Natural killer cell (primary cell): ENCODE measurements at regions not wholly inside any gene's neighbourhood (a gene's known extent, or its start where the extent isn't known, plus 50 kb on each side); places are given as distances from the start of the nearest gene placed in this dataset.
"Not testable (repeated sequence)": the region's sequence is repeated elsewhere in the genome, so short reads cannot be mapped to it uniquely, and the experiment has no call there.

Experiments
- ATAC-seq, 3 donors: fragments of 150-1000 bp in 2 of 3; fragments of 200-7000 bp in 1 of 3; cut with Tn5 transposase; 1 replicate in 1 of 3; 2 replicates in 2 of 3; pipeline ENCODE4 v1.10.0; 2021; ENCODE audit warnings: mild to moderate bottlenecking in 2 of 3, moderate library complexity in 2 of 3
- DNase-seq, 2 donors: peaks; one replicate each; pipeline versions ENCODE4 v3.0.0 to v3.0.0-alpha.2; 2013 to 2021; ENCODE audit warnings: mixed read lengths in 1 of 2
- H3K27ac ChIP-seq: one replicate; pipeline ENCODE4 v1.5.1; 2013; ENCODE audit warnings: mild to moderate bottlenecking, low read length
- H3K27me3 ChIP-seq: one replicate; pipeline ENCODE4 v1.6.1; 2013; ENCODE audit warnings: low read length; ENCODE audit not compliant: control insufficient read depth, insufficient read depth
- H3K36me3 ChIP-seq: one replicate; pipeline ENCODE4 v1.6.1; 2013; ENCODE audit warnings: low read length; ENCODE audit not compliant: control insufficient read depth, insufficient read depth
- H3K4me1 ChIP-seq: one replicate; pipeline ENCODE4 v1.6.1; 2013; ENCODE audit warnings: low read length; ENCODE audit not compliant: control insufficient read depth, insufficient read depth
- H3K4me3 ChIP-seq: one replicate; pipeline ENCODE4 v1.5.1; 2013; ENCODE audit warnings: low read length
- H3K9me3 ChIP-seq: one replicate; pipeline ENCODE4 v1.6.1; 2013; ENCODE audit warnings: low read length; ENCODE audit not compliant: control insufficient read depth, insufficient read depth
- H3K27ac Mint-ChIP-seq, 2 donors: one replicate each; pipeline ENCODE4 v1.8.0; 2022; ENCODE audit warnings: mild to moderate bottlenecking in 2 of 2, mixed read lengths in 2 of 2, moderate library complexity in 1 of 2
- H3K27me3 Mint-ChIP-seq, 2 donors: one replicate each; pipeline ENCODE4 v1.8.0; 2022; ENCODE audit warnings: low read depth in 2 of 2, mixed read lengths in 2 of 2
- H3K36me3 Mint-ChIP-seq: one replicate; pipeline ENCODE4 v1.8.0; 2022; ENCODE audit warnings: mixed read lengths
- H3K4me1 Mint-ChIP-seq, 2 donors: one replicate each; pipeline ENCODE4 v1.8.0; 2022; ENCODE audit warnings: mixed read lengths in 2 of 2
- H3K4me3 Mint-ChIP-seq: one replicate; pipeline ENCODE4 v1.8.0; 2022; ENCODE audit warnings: mild to moderate bottlenecking, moderate library complexity, mixed read lengths
- H3K9me3 Mint-ChIP-seq, 2 donors: one replicate each; pipeline ENCODE4 v1.8.0; 2022; ENCODE audit warnings: mixed read lengths in 2 of 2
- CTCF ChIP-seq: fragments of 200-600 bp; IDR thresholded peaks from one replicate; pipeline ENCODE4 v1.8.0; 2022; ENCODE audit warnings: antibody characterized with exemption
- WGBS: methylation state at CpG from one replicate; pipeline ENCODE4 v1.1.7; 2013; ENCODE audit warnings: missing lambda C conversion rate; ENCODE audit not compliant: insufficient coverage; 5-methylcytosine and 5-hydroxymethylcytosine counted together
- intact Hi-C: fragments of 100-400 bp; cut with micrococcal nuclease; formaldehyde crosslinking; loops from one replicate; pipeline ENCODE4 v1.14.2; 2022

GRCh38 chr3:165946360-165946759, 109.1 kb upstream of the BCHE start:
- H3K36me3 ChIP-seq = no peaks in the 10 kb centered on the region
- H3K4me1 Mint-ChIP-seq = no peaks in the 10 kb centered on the region
- H3K4me1 ChIP-seq = no peaks in the 10 kb centered on the region
- H3K9me3 Mint-ChIP-seq = peaks cover 2 to 11% of the 10 kb centered on the region in 2 donors
- intact Hi-C loops = no loop called here
- H3K27me3 ChIP-seq = no peaks in the 10 kb centered on the region
- no peak overlapping the region for H3K27ac Mint-ChIP-seq
- no peak overlapping the region for H3K27ac ChIP-seq
- no peak for ATAC-seq
- peaks cover 4% of the 10 kb centered on the region for H3K9me3 ChIP-seq
- H3K36me3 Mint-ChIP-seq = no peaks in the 10 kb centered on the region
- no peak overlapping the region for H3K4me3 Mint-ChIP-seq
- no peak overlapping the region for H3K4me3 ChIP-seq
- TF ChIP-seq CTCF = no peak
- DNase-seq = no peak
- H3K27me3 Mint-ChIP-seq = no peaks in the 10 kb centered on the region

- H3K36me3 Mint-ChIP-seq = no peaks in the 10 kb centered on the region
- WGBS = no CpG with 5 or more reads among the region's 1 CpG
- H3K4me1 Mint-ChIP-seq = no peaks in the 10 kb centered on the region
- Histone ChIP-seq H3K4me3 (no peak overlapping the region), H3K36me3 (no peaks in the 10 kb centered on the region), H3K9me3 (peaks cover under 1% of the 10 kb centered on the region), H3K4me1 (no peaks in the 10 kb centered on the region), H3K27ac (no peak overlapping the region), H3K27me3 (no peaks in the 10 kb centered on the region)
- H3K4me3 Mint-ChIP-seq = no peak overlapping the region
- peaks cover 7 to 15% of the 10 kb centered on the region in 2 donors for H3K9me3 Mint-ChIP-seq
- no peak for DNase-seq
- no peaks in the 10 kb centered on the region for H3K27me3 Mint-ChIP-seq
- ATAC-seq = no peak
- intact Hi-C loops = no loop called here
- no peak for TF ChIP-seq CTCF
- H3K27ac Mint-ChIP-seq = no peak overlapping the region
Measured at GRCh38 chr3:165938986-165939540, 101.8 kb upstream of the BCHE start.

- intact Hi-C loops, H3K4me3 ChIP-seq, H3K4me1 Mint-ChIP-seq, H3K27ac ChIP-seq, H3K4me3 Mint-ChIP-seq, H3K27ac Mint-ChIP-seq, H3K27me3 Mint-ChIP-seq, H3K36me3 Mint-ChIP-seq, H3K4me1 ChIP-seq, H3K36me3 ChIP-seq, H3K9me3 ChIP-seq, H3K27me3 ChIP-seq, DNase-seq, ATAC-seq: not testable (repeated sequence)
- H3K9me3 Mint-ChIP-seq = peaks cover 14 to 24% of the 10 kb centered on the region in 2 donors
- WGBS = no CpG with 5 or more reads among the region's 1 CpG
Measured at GRCh38 chr3:165936081-165936480, 98.9 kb upstream of the BCHE start.

GRCh38 chr3:165924301-165924791, 87.1 kb upstream of the BCHE start:
- intact Hi-C loops, H3K27ac ChIP-seq, H3K27me3 Mint-ChIP-seq, H3K27me3 ChIP-seq, DNase-seq, H3K27ac Mint-ChIP-seq, H3K4me3 Mint-ChIP-seq, ATAC-seq, H3K9me3 ChIP-seq, H3K4me1 Mint-ChIP-seq, H3K36me3 ChIP-seq, H3K36me3 Mint-ChIP-seq, H3K4me1 ChIP-seq, H3K4me3 ChIP-seq: not testable (repeated sequence)
- peaks cover 16 to 32% of the 10 kb centered on the region in 2 donors for H3K9me3 Mint-ChIP-seq
- 93% methylated on average over 29 of the region's 29 CpGs for WGBS
